ENCODE measurements at regions not wholly inside any gene's neighbourhood (a gene's known extent, or its start where the extent isn't known, plus 50 kb on each side); places are given as distances from the start of the nearest gene placed in this dataset.

GRCh38 chr17:37834168-37834567 lies 89.3 kb upstream of the HNF1B start:
- no peak for ATAC-seq
- TF ChIP-seq SNAI2 (CRISPR knock-in tag; IDR thresholded peaks at IDR 0.05): no peak
- TF ChIP-seq TCF4 (CRISPR knock-in tag; IDR thresholded peaks at IDR 0.05; ENCODE audit: borderline replicate concordance): no peak
- no peak for TF ChIP-seq ISL1 (CRISPR knock-in tag; IDR thresholded peaks at IDR 0.05)
- no peak for TF ChIP-seq ZFP3 (CRISPR knock-in tag; IDR thresholded peaks at IDR 0.05)
- no peak for TF ChIP-seq ZNF565 (CRISPR knock-in tag; conservative IDR thresholded peaks at IDR 0.05; ENCODE audit: low read depth)
- no peak for TF ChIP-seq ZNF70 (CRISPR knock-in tag; IDR thresholded peaks at IDR 0.05)
- TF ChIP-seq GLIS3 (CRISPR knock-in tag; IDR thresholded peaks at IDR 0.05): no peak
- TF ChIP-seq TSHZ2 (CRISPR knock-in tag; IDR thresholded peaks at IDR 0.05): no peak
- no peak for TF ChIP-seq PPARA (CRISPR knock-in tag; IDR thresholded peaks at IDR 0.05; ENCODE audit: borderline replicate concordance)
- no peak for TF ChIP-seq ZNF8 (CRISPR knock-in tag; IDR thresholded peaks at IDR 0.05)
- TF ChIP-seq POU6F1 (CRISPR knock-in tag; IDR thresholded peaks at IDR 0.05; ENCODE audit: borderline replicate concordance, low read depth): no peak
- no peak for TF ChIP-seq ESRRG (CRISPR knock-in tag; IDR thresholded peaks at IDR 0.05)
- no peak for TF ChIP-seq PATZ1 (CRISPR knock-in tag; IDR thresholded peaks at IDR 0.05; ENCODE audit: borderline replicate concordance)
- no peak for TF ChIP-seq CSDC2 (CRISPR knock-in tag; IDR thresholded peaks at IDR 0.05)
- no peak for TF ChIP-seq OSR1 (CRISPR knock-in tag; IDR thresholded peaks at IDR 0.05)
- no peak for TF ChIP-seq BACH2 (CRISPR knock-in tag; IDR thresholded peaks at IDR 0.05; ENCODE audit: borderline replicate concordance)
- TF ChIP-seq CREB5 (CRISPR knock-in tag; IDR thresholded peaks at IDR 0.05; ENCODE audit: low read depth): no peak
- TF ChIP-seq ZC3H10 (CRISPR knock-in tag; IDR thresholded peaks at IDR 0.05): no peak
- no peak for TF ChIP-seq ARNTL (CRISPR knock-in tag; IDR thresholded peaks at IDR 0.05; ENCODE audit: borderline replicate concordance, low read depth)

- TF ChIP-seq CREB5 (CRISPR knock-in tag; IDR thresholded peaks at IDR 0.05; ENCODE audit: low read depth) (no peak), OSR1 (CRISPR knock-in tag; IDR thresholded peaks at IDR 0.05) (no peak), TOX (CRISPR knock-in tag; IDR thresholded peaks at IDR 0.05; ENCODE audit: borderline replicate concordance) (no peak), RARB (CRISPR knock-in tag; IDR thresholded peaks at IDR 0.05) (no peak), ZFP3 (CRISPR knock-in tag; IDR thresholded peaks at IDR 0.05) (no peak), BACH2 (CRISPR knock-in tag; IDR thresholded peaks at IDR 0.05; ENCODE audit: borderline replicate concordance) (no peak), ZNF8 (CRISPR knock-in tag; IDR thresholded peaks at IDR 0.05) (no peak), CSDC2 (CRISPR knock-in tag; IDR thresholded peaks at IDR 0.05) (no peak)
- no peak for ATAC-seq
Measured at GRCh38 chr17:37833237-37833859, 88.5 kb upstream of the HNF1B start.

GRCh38 chr17:37831986-37832385 lies 87.1 kb upstream of the HNF1B start:
- ATAC-seq: no peak
- TF ChIP-seq ZC3H10 (CRISPR knock-in tag; IDR thresholded peaks at IDR 0.05): no peak
